HuH-7 (cell line): ENCODE measurements at regions not wholly inside any gene's neighbourhood (a gene's known extent, or its start where the extent isn't known, plus 50 kb on each side); places are given as distances from the start of the nearest gene placed in this dataset.

Experiments
- DNase-seq: peaks from one replicate; pipeline ENCODE4 v3.0.0; 2011; ENCODE audit warnings: low spot score

GRCh38 chr13:76795701-76796695 lies 90.2 kb downstream of the KCTD12 start:
- DNase-seq: no peak

DNA sequence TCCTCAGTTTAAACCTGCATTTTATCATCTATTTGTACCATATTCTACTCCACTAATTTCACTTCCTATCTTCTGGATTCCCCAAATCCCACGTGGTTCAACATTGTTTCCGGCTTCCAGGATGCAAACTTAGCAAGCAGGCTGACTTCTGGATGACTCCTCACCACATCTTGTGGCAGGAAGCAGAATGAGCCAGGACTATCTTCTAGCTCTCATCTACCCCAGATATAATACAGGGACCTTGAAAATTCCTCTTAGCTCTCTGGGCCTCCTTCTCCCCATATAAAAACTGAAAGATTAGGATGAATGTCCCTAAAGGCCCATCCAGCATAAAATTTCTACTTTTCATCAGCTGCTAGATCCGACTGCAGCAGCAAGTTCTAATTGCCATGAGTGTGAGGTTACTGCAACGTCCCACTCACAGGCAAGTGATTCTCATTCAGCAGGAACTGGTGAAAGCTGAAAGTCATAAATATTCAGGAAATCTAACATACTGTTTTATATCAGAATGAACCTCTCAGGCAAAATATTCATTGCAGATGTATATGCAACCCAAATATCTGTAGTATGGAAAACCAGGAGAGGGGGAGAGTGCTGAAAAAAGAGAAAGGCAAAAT lies 93.4 kb downstream of the KCTD12 start:
- no peak for DNase-seq

DNA sequence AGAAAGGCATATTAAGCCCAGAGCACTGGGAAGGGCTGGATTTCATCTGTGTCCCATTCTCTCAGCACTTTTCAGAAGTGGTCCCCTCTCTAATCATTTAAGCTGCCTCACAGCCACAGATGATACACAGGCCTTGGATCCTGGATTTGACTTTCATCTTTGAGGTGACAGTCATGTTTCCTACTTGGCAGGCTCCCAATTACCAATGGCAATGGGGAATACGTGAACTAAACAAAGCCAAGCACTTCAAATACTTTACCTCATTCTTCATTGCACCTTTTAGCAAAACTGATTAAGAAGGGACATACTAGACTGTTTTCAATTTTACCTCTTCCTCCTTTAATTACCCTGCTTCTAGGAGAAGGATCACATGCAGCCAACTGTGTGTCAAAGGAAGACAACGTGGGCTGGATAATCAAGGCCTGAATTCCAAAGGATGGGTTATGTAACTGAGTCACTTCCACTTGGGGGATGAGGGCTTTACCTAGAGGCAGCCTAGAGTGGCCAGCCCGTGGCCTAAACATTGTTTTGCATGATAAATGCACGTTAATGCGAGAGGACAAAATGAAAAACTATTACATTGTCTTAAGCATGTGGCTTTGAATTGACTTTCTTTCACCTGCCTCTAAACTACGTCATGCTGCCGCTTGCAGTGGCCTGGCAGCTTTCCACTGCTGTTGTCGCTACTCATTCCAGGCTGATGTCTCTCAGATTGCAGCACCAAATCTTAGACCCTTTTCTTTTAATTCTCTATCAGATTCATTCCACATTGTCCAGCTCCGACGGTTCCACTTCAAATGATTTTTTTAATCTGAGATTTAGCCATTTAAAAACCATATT lies 95.0 kb downstream of the KCTD12 start:
- DNase-seq: no peak

GRCh38 chr13:76790526-76790925 lies 95.7 kb downstream of the KCTD12 start:
- DNase-seq: no peak

DNA sequence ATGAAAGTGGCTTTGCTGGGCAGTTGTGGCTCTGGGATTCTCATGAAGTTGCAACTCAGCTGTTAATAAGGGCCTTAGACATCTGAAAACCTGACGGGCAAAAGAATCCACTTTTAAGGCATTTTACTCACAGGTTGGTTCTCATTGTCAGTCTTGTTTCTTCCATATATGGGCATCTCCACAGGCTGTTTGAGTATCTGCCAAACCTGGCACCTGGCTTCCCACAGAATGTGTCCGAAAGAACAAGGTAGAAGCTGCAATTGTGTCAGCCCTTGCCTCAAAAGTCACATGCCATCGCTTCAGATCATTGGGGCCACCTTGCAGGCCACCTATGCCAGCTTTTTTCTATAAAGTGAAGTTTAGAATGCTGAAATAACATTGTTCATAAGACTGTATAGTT lies 102.4 kb downstream of the KCTD12 start:
- no peak for DNase-seq

DNA sequence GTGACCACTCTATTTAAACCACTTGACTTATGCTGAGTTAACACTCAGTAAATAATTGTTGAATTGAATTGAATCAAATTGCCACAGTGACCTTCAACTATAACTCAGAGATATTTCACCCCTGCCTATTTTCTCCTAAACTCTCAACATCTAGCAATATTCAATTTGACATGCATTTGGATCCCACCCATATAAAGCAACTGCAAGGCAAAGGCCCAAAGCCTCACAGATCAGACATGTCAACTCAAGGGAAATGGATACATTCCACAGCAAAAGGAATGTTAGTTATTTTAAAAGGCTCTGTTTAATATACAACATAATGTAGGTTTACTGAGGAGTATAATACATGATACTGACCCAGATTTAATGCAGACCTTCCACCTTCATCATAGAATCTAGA lies 107.4 kb downstream of the KCTD12 start:
- DNase-seq: no peak

- DNase-seq: no peak
These were observed 109.1 kb downstream of the KCTD12 start for GRCh38 chr13:76777096-76777495.

DNA sequence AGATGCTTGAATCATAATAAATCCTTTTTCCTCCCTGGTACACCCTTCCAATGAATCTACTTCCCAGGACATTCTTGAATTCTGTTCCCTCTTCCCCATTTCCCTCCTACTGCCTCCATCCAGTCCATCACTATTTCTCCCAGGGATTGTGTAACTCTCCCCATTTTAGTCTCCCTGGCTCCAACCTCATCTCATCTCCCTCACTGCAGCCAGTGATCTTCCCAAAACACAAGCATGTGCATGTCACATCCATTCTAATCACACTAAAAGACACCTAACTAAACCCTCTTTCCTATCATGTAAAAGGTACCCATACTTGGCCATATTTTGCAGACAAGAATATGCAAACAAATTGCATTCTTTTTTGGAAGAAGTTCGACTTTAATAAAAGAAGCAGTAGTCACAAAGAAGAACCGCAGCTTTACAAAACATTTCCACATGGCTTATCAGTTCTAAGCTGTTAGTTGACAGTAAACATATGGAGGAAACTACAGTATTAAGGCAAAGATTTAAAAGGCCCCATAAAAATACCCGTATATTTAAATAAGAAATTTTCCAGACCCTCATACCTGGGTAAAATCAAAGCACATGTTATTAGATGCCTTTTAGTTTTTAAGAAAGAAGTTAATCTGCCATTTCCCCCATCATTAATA lies 111.0 kb downstream of the KCTD12 start:
- no peak for DNase-seq

DNA sequence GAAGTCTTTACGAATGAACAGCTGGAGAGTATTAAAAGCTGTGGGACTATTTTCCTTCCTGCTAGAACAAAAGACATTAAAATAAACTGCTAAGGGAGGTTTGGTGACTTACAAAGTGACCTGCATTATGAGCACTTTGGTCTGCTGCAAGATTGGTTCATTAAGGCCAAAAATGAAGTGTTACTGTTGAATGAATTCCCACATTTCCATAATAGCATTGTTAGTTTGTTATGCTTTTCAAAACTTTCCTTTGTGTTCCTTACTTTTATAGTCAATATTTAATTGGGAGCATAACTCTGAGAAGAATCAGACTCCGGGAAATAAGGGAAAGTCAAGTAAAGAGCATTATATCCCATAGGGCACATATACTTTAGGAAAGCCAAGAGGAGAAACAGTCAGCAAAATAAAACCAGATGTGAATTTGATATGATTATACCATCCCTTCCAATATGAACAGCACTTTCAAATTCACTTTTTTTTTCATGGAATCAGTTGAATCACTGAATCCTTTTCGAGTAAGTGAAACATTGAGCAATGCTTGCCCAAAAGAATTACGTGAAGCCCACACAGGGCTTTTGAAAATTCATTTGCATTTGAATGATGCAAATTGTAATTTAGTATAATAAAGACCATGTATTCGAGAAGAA lies 112.6 kb downstream of the KCTD12 start:
- DNase-seq: no peak

DNA sequence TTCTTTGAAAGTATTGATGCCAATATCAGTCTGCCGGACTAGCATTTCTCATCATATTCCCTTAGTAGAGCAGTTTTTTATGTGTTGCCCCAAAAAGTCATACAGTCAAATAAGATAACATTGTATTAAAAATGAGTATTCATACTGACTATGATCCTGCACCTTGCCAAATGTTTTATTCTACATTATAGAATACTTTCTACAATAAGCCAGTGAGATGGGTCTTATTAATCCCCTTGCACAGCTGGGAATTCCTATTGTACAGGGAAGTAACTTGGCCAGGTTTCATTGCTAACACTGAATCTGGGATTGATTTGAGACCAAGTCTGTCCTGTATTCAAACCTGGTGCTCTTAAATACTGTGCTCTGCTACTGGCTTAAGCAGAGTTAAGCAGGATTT lies 114.0 kb downstream of the KCTD12 start:
- DNase-seq: no peak

DNA sequence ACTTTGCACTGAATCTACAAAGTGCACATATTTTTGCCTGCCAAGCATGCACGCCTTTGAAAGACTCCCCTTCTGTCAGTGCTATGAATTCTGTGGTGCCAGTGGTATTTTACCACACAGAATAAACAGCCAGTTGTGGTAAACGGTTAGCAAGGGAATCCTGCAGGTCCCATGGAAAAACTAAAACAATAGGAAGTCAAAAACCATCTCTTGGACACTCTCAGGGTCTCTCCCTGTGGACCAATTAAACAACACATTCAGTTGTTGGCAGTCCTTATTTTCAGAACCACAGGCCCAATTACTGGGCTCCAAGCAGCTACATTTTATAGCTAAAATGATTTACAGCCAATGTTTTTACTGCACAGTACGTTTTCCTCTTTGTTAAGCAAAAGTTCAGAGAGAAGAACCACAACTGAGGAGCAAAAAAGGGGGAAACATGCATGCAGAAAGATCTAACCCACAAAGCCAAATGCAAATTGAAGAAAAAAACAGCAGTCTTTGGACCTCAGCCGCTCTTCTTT lies 116.9 kb downstream of the KCTD12 start:
- DNase-seq: no peak

GRCh38 chr13:76768384-76768783 lies 117.8 kb downstream of the KCTD12 start:
- no peak for DNase-seq

- no peak for DNase-seq
These were observed 121.3 kb downstream of the KCTD12 start for GRCh38 chr13:76764916-76765315.

DNA sequence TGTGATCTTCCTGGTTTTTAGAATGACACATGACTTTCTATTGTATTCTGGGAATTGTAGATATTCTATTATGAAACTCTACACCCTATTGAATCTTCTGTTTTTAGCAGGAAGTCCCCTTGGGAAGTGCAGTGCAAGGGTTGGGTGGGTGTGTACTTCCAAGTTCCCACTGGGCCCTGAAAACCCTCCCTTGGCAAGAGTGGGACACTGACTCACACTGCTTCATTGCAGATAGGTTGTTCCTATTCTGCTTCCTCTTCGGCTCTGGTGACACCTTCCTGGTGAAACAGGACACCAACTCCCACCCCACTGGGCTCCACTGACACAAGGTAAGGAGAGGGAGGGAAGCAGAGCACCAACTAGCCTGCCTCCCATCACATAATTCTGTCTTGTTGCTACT lies 121.8 kb downstream of the KCTD12 start:
- DNase-seq: no peak

- no peak for DNase-seq
These were observed 123.5 kb downstream of the KCTD12 start for GRCh38 chr13:76762721-76763120.

GRCh38 chr13:76759877-76760276 lies 126.3 kb downstream of the KCTD12 start:
- DNase-seq: no peak

- DNase-seq: no peak
These were observed 127.5 kb downstream of the KCTD12 start for GRCh38 chr13:76758738-76759137.

DNA sequence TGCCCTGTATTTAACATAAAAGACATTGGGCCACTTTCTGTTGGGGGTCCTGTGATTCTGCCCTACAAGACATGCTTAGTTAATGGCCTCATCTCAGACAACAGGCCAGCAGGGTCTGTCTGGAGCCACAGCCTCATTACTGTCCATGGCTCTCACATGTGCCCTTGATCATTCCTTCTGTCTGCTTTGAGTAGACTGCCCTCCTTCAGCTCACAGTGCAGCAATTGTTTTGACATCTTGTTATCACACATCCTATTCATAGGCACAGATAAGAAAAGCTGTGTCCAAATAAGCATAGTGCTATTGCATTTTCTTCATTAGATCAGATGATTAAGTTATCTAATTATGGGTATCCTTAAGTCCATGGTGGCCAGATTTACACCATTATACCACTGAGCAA lies 127.9 kb downstream of the KCTD12 start:
- no peak for DNase-seq

GRCh38 chr13:76756451-76756850 lies 129.8 kb downstream of the KCTD12 start:
- DNase-seq: no peak

- DNase-seq: no peak
These were observed 131.8 kb downstream of the KCTD12 start for GRCh38 chr13:76754414-76754813.

DNA sequence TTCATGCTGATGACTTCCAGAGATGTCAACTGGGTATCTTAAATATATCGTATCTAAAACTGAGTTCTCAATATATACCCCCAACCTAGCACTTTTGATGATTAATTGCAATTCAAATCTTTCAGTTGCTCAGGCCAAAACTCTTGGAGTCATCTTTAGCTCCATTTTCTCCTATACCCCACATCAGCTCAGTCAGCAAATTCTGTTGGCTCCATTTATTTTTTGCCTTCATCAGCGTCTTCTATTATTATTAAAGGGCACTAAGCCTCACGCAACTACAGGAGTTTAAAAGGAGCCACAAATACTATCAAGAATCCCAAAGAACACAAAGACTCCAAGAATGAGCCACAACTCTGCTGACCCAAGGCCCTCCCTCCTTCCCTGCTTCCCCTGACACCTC lies 134.9 kb downstream of the KCTD12 start:
- no peak for DNase-seq
